ENCODE measurements at regions not wholly inside any gene's neighbourhood (a gene's known extent, or its start where the extent isn't known, plus 50 kb on each side); places are given as distances from the start of the nearest gene placed in this dataset.

DNA sequence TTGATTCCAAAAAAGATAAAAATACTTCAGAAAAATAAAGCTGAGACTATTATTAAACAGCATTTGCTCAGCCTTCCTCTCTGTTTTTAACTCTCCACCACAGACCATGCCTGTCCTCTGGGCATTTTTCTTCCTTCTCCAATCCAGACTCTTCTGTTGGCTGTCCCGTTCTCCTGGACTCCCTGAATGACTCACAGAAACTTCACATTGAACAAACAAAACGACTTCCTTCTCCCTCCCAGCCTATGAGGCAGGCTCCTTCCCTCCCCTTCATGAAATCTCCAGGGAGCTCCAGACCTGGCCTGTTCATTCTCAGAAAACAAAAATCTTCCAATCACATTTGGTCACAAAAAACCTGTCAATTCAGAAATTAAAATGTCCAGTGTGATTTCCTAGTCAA is 421.3 kb downstream of the NPHP4 start:
- Histone ChIP-seq H3K36me3 (ENCODE audit: control insufficient read depth, insufficient read depth, low read length) (no peaks in the 10 kb centered on the region), H3K27ac (ENCODE audit: low read depth, low read length) (no peak overlapping the region), H3K4me1 (ENCODE audit: control insufficient read depth, insufficient read depth, low read length) (no peaks in the 10 kb centered on the region), H3K9me3 (ENCODE audit: control insufficient read depth, insufficient read depth, low read length) (peaks cover 26% of the 10 kb centered on the region), H3K9ac (ENCODE audit: low read depth, low read length) (no peak overlapping the region), H3K27me3 (ENCODE audit: control insufficient read depth, insufficient read depth, low read length) (no peaks in the 10 kb centered on the region), H3K4me3 (ENCODE audit: low read depth, low read length) (no peak overlapping the region)

DNA sequence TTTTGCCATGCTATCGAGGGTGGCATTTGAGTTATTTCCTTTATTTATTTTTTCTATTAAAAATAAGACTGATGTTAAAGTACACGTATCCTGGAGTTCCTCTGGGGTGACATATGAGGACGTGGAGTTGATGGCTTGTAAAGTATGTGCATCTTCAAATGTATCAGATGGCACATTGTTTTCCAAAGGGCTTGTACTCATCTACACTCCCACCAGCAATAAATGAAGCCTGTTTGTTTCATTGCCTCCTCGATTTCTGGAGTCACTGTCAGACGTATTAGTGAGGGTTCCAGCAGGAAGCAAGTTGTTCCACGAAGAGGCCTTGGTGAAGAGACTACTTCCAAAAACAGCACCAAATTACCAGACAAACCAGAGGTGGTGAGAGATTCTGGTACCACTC is 423.9 kb downstream of the NPHP4 start:
- no peak overlapping the region for H3K4me3 ChIP-seq (ENCODE audit: low read depth, low read length)
- no peak overlapping the region for H3K9ac ChIP-seq (ENCODE audit: low read depth, low read length)
- no peaks in the 10 kb centered on the region for H3K27me3 ChIP-seq (ENCODE audit: control insufficient read depth, insufficient read depth, low read length)
- H3K36me3 ChIP-seq (ENCODE audit: control insufficient read depth, insufficient read depth, low read length) = no peaks in the 10 kb centered on the region
- no peaks in the 10 kb centered on the region for H3K4me1 ChIP-seq (ENCODE audit: control insufficient read depth, insufficient read depth, low read length)
- H3K27ac ChIP-seq (ENCODE audit: low read depth, low read length) = no peak overlapping the region
- H3K9me3 ChIP-seq (ENCODE audit: control insufficient read depth, insufficient read depth, low read length) = peaks cover 26% of the 10 kb centered on the region

DNA sequence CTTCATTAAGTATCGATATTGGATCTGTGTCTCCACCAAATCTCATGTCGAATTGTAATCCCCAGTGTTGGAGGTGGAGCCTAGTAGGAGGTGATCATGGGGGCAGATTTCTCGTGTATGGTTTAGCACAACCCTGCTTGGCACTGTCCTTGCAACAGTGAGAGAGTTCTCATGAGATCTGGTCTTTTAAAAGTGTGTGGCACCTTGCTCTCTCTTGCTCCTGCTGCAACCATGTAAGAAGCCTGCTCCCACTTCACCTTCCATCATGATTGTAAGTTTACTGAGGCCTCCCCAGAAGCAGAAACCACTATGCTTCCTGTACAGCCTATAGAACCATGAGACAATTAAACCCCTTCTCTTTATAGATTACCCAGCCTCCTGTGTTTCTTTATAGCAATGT is 424.4 kb downstream of the NPHP4 start:
- peaks cover 28% of the 10 kb centered on the region for H3K9me3 ChIP-seq (ENCODE audit: control insufficient read depth, insufficient read depth, low read length)

DNA sequence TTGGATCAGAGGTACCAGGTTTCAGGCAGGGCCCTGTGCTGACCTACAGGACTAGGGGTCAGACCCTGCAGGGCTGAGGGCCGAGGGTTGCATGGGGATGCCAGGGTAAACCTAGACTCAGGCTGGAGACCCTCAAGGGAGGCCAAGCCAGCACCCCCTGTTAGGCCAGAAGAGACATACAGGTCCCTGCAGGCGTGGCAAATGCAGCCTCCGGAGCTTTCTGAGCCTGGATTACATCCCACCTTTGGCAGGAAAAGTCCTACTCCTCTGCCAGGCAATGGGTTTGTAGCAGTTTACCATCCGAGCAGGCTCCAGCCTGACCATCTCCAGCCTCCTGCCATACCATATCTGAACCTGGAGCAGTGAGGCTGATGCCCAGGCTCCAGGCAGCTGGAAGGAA is 425.3 kb downstream of the NPHP4 start:
- no peaks in the 10 kb centered on the region for H3K4me1 ChIP-seq (ENCODE audit: control insufficient read depth, insufficient read depth, low read length)
- no peak overlapping the region for H3K27ac ChIP-seq (ENCODE audit: low read depth, low read length)
- H3K9me3 ChIP-seq (ENCODE audit: control insufficient read depth, insufficient read depth, low read length) = peaks cover 31% of the 10 kb centered on the region
- H3K27me3 ChIP-seq (ENCODE audit: control insufficient read depth, insufficient read depth, low read length) = no peaks in the 10 kb centered on the region
- H3K36me3 ChIP-seq (ENCODE audit: control insufficient read depth, insufficient read depth, low read length) = no peaks in the 10 kb centered on the region
- no peak overlapping the region for H3K4me3 ChIP-seq (ENCODE audit: low read depth, low read length)
- H3K9ac ChIP-seq (ENCODE audit: low read depth, low read length) = no peak overlapping the region

More for the DNA sequence above, 424.4 kb downstream of the NPHP4 start:
- H3K9ac ChIP-seq (ENCODE audit: low read depth, low read length) = no peak overlapping the region
- H3K4me1 ChIP-seq (ENCODE audit: control insufficient read depth, insufficient read depth, low read length) = no peaks in the 10 kb centered on the region
- H3K27ac ChIP-seq (ENCODE audit: low read depth, low read length) = no peak overlapping the region
- H3K36me3 ChIP-seq (ENCODE audit: control insufficient read depth, insufficient read depth, low read length) = no peaks in the 10 kb centered on the region
- H3K27me3 ChIP-seq (ENCODE audit: control insufficient read depth, insufficient read depth, low read length) = no peaks in the 10 kb centered on the region
- H3K4me3 ChIP-seq (ENCODE audit: low read depth, low read length) = no peak overlapping the region

DNA sequence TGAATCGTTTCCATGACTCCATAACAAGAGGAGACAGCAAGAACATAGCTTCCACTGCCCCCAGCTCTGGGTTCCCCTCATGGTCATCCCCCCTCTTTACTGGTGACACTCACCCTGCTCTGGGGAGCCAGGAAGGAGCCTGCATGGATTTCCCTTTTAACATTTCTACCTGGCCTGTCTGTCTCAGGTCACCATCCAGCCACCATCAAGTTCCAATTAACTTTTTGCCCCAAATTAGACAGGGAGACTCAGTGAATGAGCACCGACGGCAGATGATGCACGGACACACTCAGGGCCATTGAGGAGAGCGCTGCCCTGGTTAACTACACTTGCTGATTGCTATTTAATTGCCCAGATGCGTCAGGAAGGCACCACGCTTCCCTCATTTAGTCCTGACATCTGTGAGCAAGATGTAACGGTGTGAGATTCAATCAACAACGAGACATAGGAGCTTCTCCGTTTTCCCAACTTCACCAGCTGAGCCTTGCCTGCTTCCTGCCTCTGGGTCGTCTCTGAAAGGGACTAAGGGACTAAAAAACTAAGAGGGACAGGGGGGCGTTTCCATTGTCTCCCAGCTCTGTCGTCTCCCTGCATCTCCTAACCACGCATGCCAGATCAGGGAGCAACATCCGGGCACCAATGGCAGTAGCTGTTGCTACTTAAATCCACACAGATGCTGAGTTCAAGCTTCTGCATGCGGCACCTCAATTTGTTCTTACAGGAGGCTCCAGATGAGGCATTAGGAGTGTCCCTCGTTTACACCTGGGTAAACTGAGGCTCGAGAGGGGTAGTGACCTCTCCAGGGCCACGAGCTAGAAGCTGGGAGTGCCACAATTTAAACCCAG is 426.7 kb downstream of the NPHP4 start:
- H3K27ac ChIP-seq (ENCODE audit: low read depth, low read length) = no peak overlapping the region
- no peaks in the 10 kb centered on the region for H3K36me3 ChIP-seq (ENCODE audit: control insufficient read depth, insufficient read depth, low read length)
- no peaks in the 10 kb centered on the region for H3K4me1 ChIP-seq (ENCODE audit: control insufficient read depth, insufficient read depth, low read length)
- no peak overlapping the region for H3K9ac ChIP-seq (ENCODE audit: low read depth, low read length)
- H3K4me3 ChIP-seq (ENCODE audit: low read depth, low read length) = no peak overlapping the region
- no peaks in the 10 kb centered on the region for H3K27me3 ChIP-seq (ENCODE audit: control insufficient read depth, insufficient read depth, low read length)
- peaks cover 33% of the 10 kb centered on the region for H3K9me3 ChIP-seq (ENCODE audit: control insufficient read depth, insufficient read depth, low read length)

DNA sequence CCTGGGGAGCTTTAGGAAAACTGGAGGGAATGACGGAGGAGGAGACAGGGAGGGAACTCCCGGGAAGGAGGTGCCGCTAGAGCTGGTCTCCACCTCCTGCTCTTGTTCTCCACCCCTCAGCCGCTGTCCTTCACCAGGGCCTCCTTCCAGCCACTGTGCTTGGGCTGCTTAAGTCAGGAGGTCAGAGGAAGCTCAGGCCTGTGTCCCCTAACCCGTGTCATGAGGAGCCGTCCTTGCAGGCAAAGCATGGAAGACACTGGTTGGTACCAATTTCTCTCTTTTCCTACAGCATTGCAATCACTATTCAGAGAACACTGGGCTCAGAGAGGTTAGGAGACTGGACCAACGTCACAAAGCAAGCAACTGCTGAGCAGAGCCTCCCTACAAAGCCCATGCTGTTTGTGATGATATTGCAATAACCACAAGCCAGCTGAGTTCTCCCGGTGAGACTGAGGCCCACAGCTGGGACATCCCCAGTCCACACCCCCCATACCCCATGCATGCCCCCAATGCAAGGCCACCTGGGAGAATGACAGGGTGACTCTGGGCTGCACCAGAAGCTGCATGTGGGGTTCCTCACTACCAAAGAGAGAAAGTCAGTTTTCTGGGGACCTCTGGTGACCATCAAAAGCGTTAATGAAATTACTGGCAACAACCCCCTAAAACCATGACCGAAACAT is 427.5 kb downstream of the NPHP4 start:
- no peak overlapping the region for H3K9ac ChIP-seq (ENCODE audit: low read depth, low read length)

DNA sequence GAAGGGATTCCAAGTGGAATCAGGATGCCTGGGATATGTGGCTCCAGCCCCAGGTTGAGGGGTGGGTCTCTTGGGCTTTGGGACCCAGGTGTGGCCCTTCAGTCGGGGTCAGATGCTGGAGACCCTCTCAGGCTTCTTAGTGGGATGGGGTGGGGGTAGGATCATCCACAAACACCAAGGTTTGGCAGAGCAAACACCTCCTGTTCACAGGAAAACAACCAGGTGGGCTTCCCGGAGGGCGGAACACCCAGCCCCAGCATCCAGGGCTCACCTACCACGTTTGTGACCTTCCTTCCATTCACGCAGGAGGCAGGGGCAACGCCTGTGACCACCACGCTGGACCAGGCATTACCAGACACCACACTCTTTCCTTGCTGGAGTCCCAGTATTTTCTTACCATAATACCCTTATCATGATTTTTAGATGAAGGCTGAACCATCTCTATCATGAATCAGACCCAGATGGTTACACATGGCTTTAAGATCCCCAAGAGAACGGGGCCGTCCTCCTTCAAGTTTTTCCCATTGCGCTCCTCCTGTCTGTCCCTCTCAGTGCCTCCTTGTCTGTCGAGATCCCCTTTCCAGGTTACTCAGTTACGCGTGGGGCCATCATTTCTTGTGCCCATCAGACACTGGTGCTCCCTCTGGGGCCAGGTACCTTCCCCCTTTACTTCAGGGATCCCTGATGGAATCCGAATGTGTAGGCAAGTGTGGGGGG is 428.2 kb downstream of the NPHP4 start:
- peaks cover 26% of the 10 kb centered on the region for H3K9me3 ChIP-seq (ENCODE audit: control insufficient read depth, insufficient read depth, low read length)
- H3K36me3 ChIP-seq (ENCODE audit: control insufficient read depth, insufficient read depth, low read length) = no peaks in the 10 kb centered on the region
- no peaks in the 10 kb centered on the region for H3K4me1 ChIP-seq (ENCODE audit: control insufficient read depth, insufficient read depth, low read length)
- H3K9ac ChIP-seq (ENCODE audit: low read depth, low read length) = no peak overlapping the region
- H3K27me3 ChIP-seq (ENCODE audit: control insufficient read depth, insufficient read depth, low read length) = no peaks in the 10 kb centered on the region
- H3K27ac ChIP-seq (ENCODE audit: low read depth, low read length) = no peak overlapping the region
- H3K4me3 ChIP-seq (ENCODE audit: low read depth, low read length) = no peak overlapping the region

More for the DNA sequence above, 427.5 kb downstream of the NPHP4 start:
- Histone ChIP-seq H3K27me3 (ENCODE audit: control insufficient read depth, insufficient read depth, low read length) (no peaks in the 10 kb centered on the region), H3K4me3 (ENCODE audit: low read depth, low read length) (no peak overlapping the region), H3K9me3 (ENCODE audit: control insufficient read depth, insufficient read depth, low read length) (peaks cover 31% of the 10 kb centered on the region), H3K4me1 (ENCODE audit: control insufficient read depth, insufficient read depth, low read length) (no peaks in the 10 kb centered on the region), H3K27ac (ENCODE audit: low read depth, low read length) (no peak overlapping the region), H3K36me3 (ENCODE audit: control insufficient read depth, insufficient read depth, low read length) (no peaks in the 10 kb centered on the region)

DNA sequence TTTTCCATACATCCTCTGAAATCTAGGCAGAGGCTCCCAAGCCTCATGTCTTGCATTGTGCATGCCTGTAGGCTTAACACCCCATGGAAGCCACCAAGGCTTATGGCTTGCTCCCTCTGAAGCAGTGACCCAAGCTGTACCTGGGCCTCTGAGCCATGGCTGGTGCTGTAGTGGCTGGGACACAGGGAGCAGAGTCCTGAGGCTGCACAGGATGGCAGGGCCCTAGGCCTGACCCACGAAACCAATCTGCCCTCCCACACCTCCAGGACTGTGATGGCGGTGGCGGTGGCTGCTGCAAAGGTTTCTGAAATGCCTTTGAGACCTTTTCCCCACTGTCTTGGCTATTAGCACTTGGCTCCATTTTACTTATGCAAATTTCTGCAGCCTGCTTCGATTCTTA is 429.5 kb downstream of the NPHP4 start:
- Histone ChIP-seq H3K27me3 (ENCODE audit: control insufficient read depth, insufficient read depth, low read length) (no peaks in the 10 kb centered on the region), H3K9me3 (ENCODE audit: control insufficient read depth, insufficient read depth, low read length) (peaks cover 30% of the 10 kb centered on the region)

DNA sequence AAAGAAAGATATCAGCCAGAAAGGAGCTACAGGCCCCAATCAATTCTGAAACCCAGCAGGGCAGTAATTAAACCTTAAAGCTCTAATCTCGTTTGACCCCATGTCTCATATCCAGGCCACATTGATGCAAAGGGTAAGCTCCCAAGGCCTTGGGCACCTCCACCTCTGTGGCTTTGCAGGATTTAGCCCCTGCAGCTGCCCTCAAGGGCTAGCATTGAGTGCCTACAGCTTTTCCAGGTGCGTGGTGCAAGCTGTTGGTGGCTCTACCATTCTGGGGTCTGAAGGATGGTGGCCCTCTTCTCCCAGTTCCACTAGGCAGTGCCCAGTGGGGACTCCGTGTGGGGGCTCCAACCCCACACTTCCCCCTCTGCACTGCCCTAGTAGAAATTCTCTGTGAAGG is 429.9 kb downstream of the NPHP4 start:
- no peak overlapping the region for H3K9ac ChIP-seq (ENCODE audit: low read depth, low read length)

More for the DNA sequence above, 429.5 kb downstream of the NPHP4 start:
- Histone ChIP-seq H3K27ac (ENCODE audit: low read depth, low read length) (no peak overlapping the region), H3K36me3 (ENCODE audit: control insufficient read depth, insufficient read depth, low read length) (no peaks in the 10 kb centered on the region), H3K4me1 (ENCODE audit: control insufficient read depth, insufficient read depth, low read length) (no peaks in the 10 kb centered on the region), H3K9ac (ENCODE audit: low read depth, low read length) (no peak overlapping the region), H3K4me3 (ENCODE audit: low read depth, low read length) (no peak overlapping the region)

DNA sequence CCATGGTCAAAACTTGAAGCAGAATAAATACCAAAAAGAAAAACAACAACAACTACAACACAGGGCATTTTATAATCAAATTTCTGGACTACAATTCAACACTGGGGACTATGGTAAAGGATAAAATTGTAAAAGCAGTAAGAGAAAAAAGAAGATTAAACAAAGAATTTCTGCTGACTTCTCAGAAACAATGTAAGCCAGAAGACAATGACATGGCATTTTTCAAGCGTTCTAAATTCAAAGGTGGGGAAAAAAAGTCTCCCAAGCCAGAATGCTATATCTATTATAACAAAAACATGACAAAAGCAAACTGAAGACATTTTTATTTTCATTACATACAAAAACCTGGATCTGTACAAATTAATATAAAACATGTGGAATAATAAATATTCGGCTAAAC is 433.1 kb downstream of the NPHP4 start:
- Histone ChIP-seq H3K27ac (ENCODE audit: low read depth, low read length) (no peak overlapping the region), H3K36me3 (ENCODE audit: control insufficient read depth, insufficient read depth, low read length) (no peaks in the 10 kb centered on the region), H3K27me3 (ENCODE audit: control insufficient read depth, insufficient read depth, low read length) (no peaks in the 10 kb centered on the region), H3K4me1 (ENCODE audit: control insufficient read depth, insufficient read depth, low read length) (no peaks in the 10 kb centered on the region), H3K9ac (ENCODE audit: low read depth, low read length) (no peak overlapping the region), H3K9me3 (ENCODE audit: control insufficient read depth, insufficient read depth, low read length) (peaks cover 50% of the 10 kb centered on the region), H3K4me3 (ENCODE audit: low read depth, low read length) (no peak overlapping the region)

More for the DNA sequence above, 429.9 kb downstream of the NPHP4 start:
- Histone ChIP-seq H3K9me3 (ENCODE audit: control insufficient read depth, insufficient read depth, low read length) (peaks cover 32% of the 10 kb centered on the region), H3K4me1 (ENCODE audit: control insufficient read depth, insufficient read depth, low read length) (no peaks in the 10 kb centered on the region), H3K27me3 (ENCODE audit: control insufficient read depth, insufficient read depth, low read length) (no peaks in the 10 kb centered on the region), H3K36me3 (ENCODE audit: control insufficient read depth, insufficient read depth, low read length) (no peaks in the 10 kb centered on the region), H3K27ac (ENCODE audit: low read depth, low read length) (no peak overlapping the region), H3K4me3 (ENCODE audit: low read depth, low read length) (no peak overlapping the region)

DNA sequence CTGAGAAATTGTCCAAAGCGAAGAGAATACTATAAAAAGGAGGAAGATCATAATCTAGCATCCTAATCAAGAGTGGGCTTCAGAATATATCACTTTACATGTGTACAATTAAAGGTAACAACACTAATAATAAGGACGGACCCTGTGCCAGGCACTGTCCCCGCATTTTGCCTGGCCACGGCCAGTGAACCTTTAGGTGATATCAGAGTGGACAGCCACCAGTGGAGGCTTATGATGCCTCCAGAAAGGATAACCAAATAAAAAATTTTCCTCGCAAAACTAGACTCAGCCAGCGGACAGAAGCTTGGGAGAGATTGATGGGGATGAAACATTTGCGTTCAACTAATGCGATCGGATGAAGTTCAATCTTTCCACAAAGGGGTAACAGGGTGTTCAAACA is 436.4 kb downstream of the NPHP4 start:
- no peak overlapping the region for H3K27ac ChIP-seq (ENCODE audit: low read depth, low read length)
- no peaks in the 10 kb centered on the region for H3K4me1 ChIP-seq (ENCODE audit: control insufficient read depth, insufficient read depth, low read length)
- no peaks in the 10 kb centered on the region for H3K27me3 ChIP-seq (ENCODE audit: control insufficient read depth, insufficient read depth, low read length)
- no peaks in the 10 kb centered on the region for H3K36me3 ChIP-seq (ENCODE audit: control insufficient read depth, insufficient read depth, low read length)
- H3K4me3 ChIP-seq (ENCODE audit: low read depth, low read length) = no peak overlapping the region
- peaks cover 47% of the 10 kb centered on the region for H3K9me3 ChIP-seq (ENCODE audit: control insufficient read depth, insufficient read depth, low read length)
- no peak overlapping the region for H3K9ac ChIP-seq (ENCODE audit: low read depth, low read length)

Measured in HUES48 (cell line).